ENCODE measurements at regions not wholly inside any gene's neighbourhood (a gene's known extent, or its start where the extent isn't known, plus 50 kb on each side); places are given as distances from the start of the nearest gene placed in this dataset.

DNA sequence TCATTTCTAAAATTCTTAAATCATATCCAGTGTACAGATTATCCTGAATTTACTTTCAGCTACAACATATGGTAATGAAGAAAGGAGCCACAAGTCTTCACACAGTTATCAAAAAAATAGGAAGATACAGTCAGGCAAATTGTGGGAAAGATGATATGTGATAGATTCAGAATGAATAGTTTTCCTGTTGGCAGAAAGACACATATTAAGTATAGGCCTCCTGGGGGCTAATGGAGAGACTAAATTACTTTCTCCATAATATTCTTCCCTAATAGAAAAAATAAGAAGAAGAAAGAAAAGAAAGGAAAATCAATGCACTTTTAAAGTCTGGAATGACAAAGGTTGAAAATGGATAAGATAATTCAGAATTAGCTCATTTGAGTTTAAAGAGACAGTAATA lies 2073.5 kb downstream of the LRRC4C start:
- Histone ChIP-seq H2AFZ (ENCODE audit: control insufficient read depth, low read depth, low read length) (no peak overlapping the region), H3K9ac (ENCODE audit: control insufficient read depth, insufficient read depth, low read length) (no peak overlapping the region), H3K4me3 (no peak overlapping the region), H4K20me1 (ENCODE audit: control insufficient read depth, insufficient read depth) (no peaks in the 10 kb centered on the region), H3K36me3 (ENCODE audit: control insufficient read depth in 2 of 2, insufficient read depth in 2 of 2, low read length in 1 of 2) (no peaks in the 10 kb centered on the region), H3K9me3 (replicated peaks; ENCODE audit: control insufficient read depth, insufficient read depth, low read length) (no peaks in the 10 kb centered on the region), H3K4me2 (ENCODE audit: control insufficient read depth, insufficient read depth) (no peak overlapping the region), H3K79me2 (ENCODE audit: control insufficient read depth, insufficient read depth, low read length) (no peaks in the 10 kb centered on the region), H3K4me1 (ENCODE audit: control insufficient read depth, insufficient read depth, low read length) (no peaks in the 10 kb centered on the region), H3K27ac (ENCODE audit: control insufficient read depth, insufficient read depth) (no peak overlapping the region), H3K27me3 (replicated peaks in 1 of 2; ENCODE audit: control insufficient read depth in 2 of 2, insufficient read depth in 2 of 2, low read length in 1 of 2) (no peaks in the 10 kb centered on the region)
- DNase-seq (ENCODE audit: low read depth, low spot score) (no peak), ATAC-seq (no peak), FAIRE-seq (no peak)
- POLR2A ChIA-PET = no interaction called here
- intact Hi-C loops (cut with micrococcal nuclease; ENCODE audit: unreplicated experiment) (loop anchor here (2.0 kb wide), 1 partner anchor 71 kb away; no protein-coding TSS in a partner anchor), in situ Hi-C loops (cut with MboI) (no loop called here)
- CTCF ChIA-PET = interaction anchor here (0.5 to 2.8 kb wide), 2 partner anchors 10 to 38 kb away, joined by 3 to 10 read pairs; no protein-coding TSS in a partner anchor
- SMC1A ChIA-PET (ENCODE audit: uncharacterized antibody, unreplicated experiment) = no interaction called here
- RAD21 ChIA-PET (ENCODE audit: unreplicated experiment) = no interaction called here
- BruUV-seq (replicated peaks) = no TSS peak
- no peak for TF ChIP-seq CHD2 (IDR thresholded peaks at IDR 0.05; ENCODE audit: borderline replicate concordance, low read depth, low read length)
- no peak for TF ChIP-seq KAT2A (conservative IDR thresholded peaks at IDR 0.05; ENCODE audit: control insufficient read depth, low read depth, low read length)
- TF ChIP-seq RB1 (IDR thresholded peaks at IDR 0.05; ENCODE audit: borderline replicate concordance) = no peak
- TF ChIP-seq NFYB (IDR thresholded peaks at IDR 0.05; ENCODE audit: insufficient read depth, low read depth, low read length) = no peak
- TF ChIP-seq, protein P1, sequence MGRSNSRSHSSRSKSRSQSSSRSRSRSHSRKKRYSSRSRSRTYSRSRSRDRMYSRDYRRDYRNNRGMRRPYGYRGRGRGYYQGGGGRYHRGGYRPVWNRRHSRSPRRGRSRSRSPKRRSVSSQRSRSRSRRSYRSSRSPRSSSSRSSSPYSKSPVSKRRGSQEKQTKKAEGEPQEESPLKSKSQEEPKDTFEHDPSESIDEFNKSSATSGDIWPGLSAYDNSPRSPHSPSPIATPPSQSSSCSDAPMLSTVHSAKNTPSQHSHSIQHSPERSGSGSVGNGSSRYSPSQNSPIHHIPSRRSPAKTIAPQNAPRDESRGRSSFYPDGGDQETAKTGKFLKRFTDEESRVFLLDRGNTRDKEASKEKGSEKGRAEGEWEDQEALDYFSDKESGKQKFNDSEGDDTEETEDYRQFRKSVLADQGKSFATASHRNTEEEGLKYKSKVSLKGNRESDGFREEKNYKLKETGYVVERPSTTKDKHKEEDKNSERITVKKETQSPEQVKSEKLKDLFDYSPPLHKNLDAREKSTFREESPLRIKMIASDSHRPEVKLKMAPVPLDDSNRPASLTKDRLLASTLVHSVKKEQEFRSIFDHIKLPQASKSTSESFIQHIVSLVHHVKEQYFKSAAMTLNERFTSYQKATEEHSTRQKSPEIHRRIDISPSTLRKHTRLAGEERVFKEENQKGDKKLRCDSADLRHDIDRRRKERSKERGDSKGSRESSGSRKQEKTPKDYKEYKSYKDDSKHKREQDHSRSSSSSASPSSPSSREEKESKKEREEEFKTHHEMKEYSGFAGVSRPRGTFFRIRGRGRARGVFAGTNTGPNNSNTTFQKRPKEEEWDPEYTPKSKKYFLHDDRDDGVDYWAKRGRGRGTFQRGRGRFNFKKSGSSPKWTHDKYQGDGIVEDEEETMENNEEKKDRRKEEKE (IDR thresholded peaks at IDR 0.05) = no peak
- no peak for TF ChIP-seq SMAD5 (IDR thresholded peaks at IDR 0.05; ENCODE audit: low read depth)
- TF ChIP-seq, protein P2, sequence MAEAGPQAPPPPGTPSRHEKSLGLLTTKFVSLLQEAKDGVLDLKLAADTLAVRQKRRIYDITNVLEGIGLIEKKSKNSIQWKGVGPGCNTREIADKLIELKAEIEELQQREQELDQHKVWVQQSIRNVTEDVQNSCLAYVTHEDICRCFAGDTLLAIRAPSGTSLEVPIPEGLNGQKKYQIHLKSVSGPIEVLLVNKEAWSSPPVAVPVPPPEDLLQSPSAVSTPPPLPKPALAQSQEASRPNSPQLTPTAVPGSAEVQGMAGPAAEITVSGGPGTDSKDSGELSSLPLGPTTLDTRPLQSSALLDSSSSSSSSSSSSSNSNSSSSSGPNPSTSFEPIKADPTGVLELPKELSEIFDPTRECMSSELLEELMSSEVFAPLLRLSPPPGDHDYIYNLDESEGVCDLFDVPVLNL (IDR thresholded peaks at IDR 0.05; ENCODE audit: low read depth, low read length) = no peak
- no peak for TF ChIP-seq RCOR1 (conservative IDR thresholded peaks at IDR 0.05; ENCODE audit: low read depth, low read length)
- TF ChIP-seq, protein P3, sequence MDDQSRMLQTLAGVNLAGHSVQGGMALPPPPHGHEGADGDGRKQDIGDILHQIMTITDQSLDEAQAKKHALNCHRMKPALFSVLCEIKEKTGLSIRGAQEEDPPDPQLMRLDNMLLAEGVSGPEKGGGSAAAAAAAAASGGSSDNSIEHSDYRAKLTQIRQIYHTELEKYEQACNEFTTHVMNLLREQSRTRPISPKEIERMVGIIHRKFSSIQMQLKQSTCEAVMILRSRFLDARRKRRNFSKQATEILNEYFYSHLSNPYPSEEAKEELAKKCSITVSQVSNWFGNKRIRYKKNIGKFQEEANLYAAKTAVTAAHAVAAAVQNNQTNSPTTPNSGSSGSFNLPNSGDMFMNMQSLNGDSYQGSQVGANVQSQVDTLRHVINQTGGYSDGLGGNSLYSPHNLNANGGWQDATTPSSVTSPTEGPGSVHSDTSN (IDR thresholded peaks at IDR 0.05; ENCODE audit: insufficient replicate concordance, low read depth, low read length) = no peak
- no peak for TF ChIP-seq IKZF2 (IDR thresholded peaks at IDR 0.05)
- no peak for TF ChIP-seq CHD1 (IDR thresholded peaks at IDR 0.05; ENCODE audit: low read depth, low read length)
- TF ChIP-seq SMC3 (IDR thresholded peaks at IDR 0.05; ENCODE audit: borderline replicate concordance, low read length) = no peak
- TF ChIP-seq, protein P4, sequence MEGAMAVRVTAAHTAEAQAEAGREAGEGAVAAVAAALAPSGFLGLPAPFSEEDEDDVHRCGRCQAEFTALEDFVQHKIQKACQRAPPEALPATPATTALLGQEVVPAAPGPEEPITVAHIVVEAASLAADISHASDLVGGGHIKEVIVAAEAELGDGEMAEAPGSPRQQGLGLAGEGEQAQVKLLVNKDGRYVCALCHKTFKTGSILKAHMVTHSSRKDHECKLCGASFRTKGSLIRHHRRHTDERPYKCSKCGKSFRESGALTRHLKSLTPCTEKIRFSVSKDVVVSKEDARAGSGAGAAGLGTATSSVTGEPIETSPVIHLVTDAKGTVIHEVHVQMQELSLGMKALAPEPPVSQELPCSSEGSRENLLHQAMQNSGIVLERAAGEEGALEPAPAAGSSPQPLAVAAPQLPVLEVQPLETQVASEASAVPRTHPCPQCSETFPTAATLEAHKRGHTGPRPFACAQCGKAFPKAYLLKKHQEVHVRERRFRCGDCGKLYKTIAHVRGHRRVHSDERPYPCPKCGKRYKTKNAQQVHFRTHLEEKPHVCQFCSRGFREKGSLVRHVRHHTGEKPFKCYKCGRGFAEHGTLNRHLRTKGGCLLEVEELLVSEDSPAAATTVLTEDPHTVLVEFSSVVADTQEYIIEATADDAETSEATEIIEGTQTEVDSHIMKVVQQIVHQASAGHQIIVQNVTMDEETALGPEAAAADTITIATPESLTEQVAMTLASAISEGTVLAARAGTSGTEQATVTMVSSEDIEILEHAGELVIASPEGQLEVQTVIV (IDR thresholded peaks at IDR 0.05; ENCODE audit: borderline replicate concordance, partially characterized antibody) = no peak
- no peak for TF ChIP-seq CHD4 (IDR thresholded peaks at IDR 0.05)
- no peak for TF ChIP-seq GABPA (IDR thresholded peaks at IDR 0.05; ENCODE audit: low read depth)

All from GM12878 (cell line).